GM21723 (cell line): ENCODE measurements at regions not wholly inside any gene's neighbourhood (a gene's known extent, or its start where the extent isn't known, plus 50 kb on each side); places are given as distances from the start of the nearest gene placed in this dataset.
"Not testable (repeated sequence)": the region's sequence is repeated elsewhere in the genome, so short reads cannot be mapped to it uniquely, and the experiment has no call there.

Experiments used
- ATAC-seq: cut with Tn5 transposase; IDR thresholded peaks from one replicate; pipeline ENCODE4 v1.9.1; 2021; ENCODE audit warnings: mild to moderate bottlenecking, moderate library complexity; ENCODE audit not compliant: unreplicated experiment

DNA sequence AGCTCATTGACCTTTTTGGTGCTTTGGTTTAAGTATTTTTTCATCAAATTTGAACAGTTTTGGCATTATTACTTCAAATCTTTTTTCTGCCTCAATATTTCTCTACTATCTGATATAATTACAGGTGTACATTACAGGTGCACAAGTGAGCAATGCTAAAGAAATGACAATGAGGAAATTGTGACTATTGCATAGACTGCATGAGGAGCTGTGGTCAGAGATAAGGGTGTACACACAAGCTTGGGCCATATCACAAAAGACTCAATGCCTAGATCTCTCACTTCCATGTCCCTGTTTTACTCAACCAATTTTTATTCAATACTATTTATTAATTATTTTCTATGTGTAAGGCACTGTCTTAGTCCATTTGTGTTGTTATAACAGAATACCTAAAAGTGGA is 251.0 kb upstream of the UBASH3B start:
- ATAC-seq, result no peak

DNA sequence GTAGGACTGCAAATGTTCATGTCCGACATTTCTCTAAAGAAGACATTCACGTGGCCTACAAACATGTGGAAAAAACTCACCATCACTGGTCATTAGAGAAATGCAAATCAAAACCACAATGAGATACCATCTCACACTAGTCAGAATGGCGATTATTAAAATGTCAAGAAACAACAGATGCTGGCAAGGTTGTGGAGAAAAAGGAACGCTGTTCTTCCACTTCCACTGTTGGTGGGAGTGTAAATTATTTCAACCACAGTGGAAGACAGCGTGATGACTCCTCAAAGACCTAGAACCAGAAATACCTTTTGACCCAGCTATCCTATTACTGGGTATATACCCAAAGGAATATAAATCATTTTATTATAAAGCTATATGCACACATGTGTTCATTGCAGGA is 253.9 kb upstream of the UBASH3B start:
- not testable (repeated sequence) for ATAC-seq

DNA sequence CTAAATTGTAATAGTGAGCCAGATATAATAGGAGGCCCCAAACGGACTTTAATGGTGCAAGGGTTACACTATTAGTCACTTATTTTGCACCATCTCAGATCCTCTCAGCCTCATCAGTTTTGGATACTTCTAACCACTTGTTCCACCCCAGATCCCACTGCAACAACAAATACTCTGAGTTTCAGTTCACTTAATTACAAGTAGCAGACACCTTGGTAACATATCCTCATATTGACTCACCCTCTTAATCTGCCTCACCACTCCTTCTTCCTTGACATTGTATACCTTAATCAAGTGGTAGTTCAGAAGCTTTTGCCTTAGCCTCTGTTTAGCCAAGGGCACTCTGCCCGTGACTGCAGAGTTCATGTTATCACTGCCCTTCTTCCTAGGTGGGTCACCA is 256.1 kb upstream of the UBASH3B start:
- peak; percentile 61 for ATAC-seq

DNA sequence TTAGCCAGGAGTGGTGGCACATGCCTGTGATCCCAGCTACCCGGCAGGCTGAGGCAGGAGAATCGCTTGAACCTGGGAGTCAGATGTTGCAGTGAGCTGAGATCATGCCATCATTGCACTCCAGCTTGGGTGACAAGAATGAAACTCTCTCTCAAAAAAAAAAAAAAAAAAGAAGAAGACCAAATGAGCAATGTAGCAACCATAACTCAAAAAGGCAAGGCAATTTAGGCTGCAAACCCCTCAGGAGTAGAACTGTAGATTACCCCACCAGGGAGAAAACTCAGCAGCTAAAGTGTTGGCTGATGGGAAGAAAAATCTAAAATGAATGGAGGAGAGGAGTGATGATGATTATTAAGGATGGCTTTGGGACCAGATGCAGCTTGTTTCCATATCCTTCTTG is 256.7 kb upstream of the UBASH3B start:
- ATAC-seq, result no peak

DNA sequence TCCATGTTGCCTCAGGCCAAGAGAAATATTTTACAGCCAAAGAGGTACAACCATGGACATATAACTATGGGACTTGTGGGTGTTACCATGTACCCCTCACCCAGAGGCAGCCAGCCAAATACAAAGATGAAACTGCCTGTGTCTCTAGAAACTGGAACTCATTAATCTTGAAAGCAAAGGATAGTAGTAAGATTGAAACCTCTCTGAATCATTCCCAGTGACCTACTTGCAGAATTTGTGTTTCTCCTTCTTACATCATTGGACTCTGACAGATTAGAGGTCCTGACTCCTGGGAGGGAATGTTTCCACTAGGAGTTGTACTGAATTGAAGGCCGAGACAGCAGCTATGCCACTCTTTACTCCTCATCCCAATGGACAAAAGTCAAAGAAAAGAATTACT is 257.4 kb upstream of the UBASH3B start:
- ATAC-seq, result no peak

DNA sequence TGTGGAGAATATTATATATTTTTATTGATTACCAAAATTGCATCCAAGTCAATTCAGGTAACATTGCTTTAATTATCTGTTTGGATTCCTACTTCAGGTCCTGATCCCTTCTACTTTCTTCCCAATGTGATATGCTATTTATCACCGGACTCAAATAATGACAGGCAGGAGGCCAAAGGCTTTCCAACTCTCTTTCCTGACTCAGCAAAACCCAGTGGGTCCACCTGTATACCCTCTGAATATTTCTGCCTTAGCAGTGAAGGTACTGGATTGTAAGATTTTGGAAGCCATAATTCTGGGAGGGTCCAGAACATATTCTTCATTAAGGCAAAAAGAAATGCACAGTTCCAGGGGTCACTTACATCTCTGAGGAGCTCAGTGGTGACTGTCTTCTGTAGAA is 260.2 kb upstream of the UBASH3B start:
- ATAC-seq, result no peak

DNA sequence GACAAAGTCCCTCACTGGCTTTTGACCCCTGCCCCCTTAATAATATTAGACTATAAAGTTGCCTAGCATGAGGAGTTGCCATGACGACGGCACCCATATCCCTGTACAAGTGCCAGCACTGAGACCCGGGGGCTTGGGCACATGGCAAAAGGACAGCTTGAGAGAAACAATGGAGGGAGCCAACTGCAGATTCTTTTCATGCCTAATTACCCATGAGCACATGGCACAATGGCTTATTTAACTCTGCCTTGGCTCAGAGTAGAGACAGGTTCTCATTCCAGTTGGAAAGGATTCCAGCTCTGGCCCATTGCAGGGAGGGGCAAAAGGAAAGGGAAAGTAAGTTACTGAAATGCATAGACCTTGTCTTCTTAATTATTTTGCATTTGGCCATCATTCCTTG is 261.2 kb upstream of the UBASH3B start:
- no peak for ATAC-seq

DNA sequence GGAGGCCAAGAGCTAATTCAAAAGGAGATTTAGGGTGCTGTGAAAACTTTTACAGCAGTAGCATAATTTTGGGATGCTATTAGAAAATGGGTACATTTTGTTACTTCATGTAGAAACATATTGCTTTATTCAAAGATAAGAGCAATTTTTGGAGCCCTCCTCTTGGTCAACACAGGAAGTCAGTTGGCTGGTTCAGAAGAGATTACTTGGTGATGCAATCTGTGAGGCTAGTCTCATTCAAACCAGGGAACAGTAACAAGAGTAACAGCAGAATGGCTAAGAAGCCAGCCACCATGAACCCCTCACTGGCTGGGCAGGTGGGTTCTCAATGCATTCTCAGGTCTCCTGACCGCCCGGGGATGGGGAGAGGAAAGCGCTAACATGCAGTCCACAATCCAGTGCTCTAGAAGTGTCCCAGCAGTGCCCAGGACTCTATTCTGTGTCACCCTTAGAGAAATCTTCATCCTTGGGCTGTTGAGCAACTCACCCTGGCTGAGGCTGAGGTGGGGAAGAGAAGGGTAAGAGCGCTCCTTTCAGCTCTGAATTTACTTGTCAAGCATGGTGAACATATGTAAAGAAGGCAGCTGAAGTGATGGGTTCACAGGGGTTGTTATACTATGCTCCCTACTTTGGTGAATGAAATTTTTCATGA is 262.2 kb upstream of the UBASH3B start:
- ATAC-seq, result no peak

DNA sequence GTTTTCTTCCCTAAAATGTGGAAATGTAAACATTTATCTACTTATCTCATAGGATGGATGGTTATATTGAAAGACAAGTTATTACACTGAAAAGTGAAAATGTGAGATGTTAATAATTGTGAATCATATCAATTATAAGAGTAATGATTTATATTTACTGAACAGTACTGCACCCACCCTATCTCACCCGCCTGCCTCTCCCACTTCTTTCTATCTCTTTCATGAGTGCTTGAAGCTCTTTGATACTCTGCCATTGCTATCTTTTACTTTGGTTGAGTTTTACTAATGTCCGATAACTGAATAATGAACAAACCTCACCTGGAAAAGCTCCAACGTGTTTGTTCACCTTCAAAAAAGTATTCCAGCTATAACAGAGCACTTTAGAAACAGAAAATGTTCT is 263.0 kb upstream of the UBASH3B start:
- ATAC-seq, result no peak

DNA sequence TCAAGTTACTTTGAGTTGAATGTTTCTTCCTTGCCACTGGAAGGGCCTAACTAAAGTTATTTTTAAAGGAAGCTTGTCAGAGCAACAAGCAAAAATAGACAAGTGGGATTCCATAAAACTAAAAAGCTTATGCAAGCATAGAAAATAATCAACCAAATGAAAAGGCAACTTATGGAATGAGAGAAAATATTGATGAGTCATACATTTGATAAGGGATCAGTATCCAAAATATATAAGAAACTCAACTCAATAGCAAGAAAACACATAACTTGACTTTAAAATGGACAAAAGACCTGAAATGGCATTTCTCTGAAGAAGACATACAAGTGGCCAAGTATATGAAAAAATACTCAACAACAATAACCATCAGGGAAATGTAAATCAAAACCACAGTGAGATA is 264.5 kb upstream of the UBASH3B start:
- ATAC-seq, result no peak

DNA sequence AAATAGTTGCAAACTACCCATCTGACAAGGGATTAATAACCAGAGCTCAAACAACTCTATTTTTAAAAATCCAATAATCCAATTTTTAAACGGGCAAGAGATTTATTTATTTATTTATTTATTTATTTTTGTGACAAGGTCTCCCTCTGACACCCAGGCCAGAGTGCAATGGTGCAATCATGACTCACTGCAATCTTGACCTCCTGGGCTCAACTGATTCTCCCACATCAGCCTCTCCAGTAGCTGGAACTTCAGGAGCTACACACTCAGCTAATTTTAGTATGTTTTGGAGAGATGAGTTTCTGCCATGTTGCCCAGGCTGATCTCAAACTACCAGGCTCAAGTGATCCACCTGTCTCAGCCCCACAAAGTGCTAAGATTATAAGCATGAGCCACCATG is 267.2 kb upstream of the BLID start:
- ATAC-seq, result no peak

DNA sequence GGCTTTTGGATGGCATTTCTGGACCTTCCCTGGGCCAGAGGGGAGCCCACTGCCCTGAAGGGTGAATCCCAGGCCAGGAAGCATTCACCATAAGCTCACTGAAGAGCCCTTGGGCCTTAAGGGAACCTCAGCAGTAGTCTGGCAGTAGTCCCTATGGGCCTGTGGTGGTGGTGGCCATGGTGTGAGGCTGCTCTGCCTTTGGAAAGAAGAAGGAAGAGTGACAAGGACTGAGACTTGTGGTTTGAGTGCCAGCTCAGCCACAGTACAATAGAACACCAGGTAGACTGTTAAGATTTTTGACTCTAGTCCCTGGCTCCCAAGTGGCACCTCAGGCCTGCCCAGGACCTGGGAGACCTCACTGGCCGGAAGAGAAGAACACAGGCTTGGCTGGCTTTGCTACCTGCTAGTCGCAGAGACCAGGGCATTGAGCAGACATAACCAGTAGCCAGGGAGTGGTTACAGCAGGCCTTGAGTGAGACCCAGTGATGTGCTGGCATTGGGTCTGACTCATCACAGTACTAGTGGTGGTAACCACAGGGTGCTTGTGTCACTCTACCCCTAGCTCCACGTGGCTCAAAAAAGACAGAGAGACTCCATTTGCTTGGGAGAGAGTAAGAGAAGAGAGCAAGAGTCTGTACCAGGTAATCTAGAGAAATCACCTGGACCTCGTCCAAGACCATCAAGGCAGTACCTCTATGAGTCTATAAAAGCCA is 259.8 kb upstream of the BLID start:
- ATAC-seq, result no peak

DNA sequence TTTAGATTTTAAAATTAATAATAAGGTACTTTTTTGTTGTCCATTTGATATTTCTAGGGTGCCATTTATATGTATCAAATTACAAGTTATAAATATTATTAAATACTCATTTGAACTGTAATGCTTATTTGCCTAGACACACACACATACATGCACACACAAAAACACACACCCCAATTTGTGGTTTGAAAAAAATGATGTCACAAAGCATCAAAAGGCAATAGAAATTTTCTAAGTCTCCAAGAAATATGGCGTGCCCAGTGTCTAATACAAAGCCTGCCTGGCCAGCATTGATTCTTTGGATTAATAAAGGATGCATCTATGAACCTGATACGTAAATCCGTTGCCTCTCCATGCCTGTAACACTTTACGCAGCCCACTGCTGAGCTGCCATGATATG is 252.8 kb upstream of the BLID start:
- no peak for ATAC-seq

DNA sequence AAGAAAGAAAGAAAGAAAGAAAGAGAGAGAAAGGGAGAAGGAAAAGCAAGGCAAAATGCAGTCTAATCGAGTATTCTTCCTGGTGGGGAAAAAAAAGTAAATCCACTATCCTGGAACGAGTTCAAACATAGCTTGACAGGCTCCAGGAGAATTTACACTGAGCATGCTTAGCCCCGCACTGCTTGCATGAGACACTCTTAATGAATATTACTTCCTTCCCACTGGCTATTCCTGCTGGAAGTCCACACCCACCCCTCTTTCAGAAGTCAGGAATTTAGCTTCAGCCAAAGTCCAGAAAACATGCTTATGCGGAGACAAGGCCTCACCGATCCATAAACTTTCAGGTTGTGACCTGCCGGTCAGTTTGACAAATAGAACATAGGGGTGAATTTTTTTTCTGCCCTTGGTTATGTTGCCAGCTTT is 251.8 kb upstream of the BLID start:
- no peak for ATAC-seq

DNA sequence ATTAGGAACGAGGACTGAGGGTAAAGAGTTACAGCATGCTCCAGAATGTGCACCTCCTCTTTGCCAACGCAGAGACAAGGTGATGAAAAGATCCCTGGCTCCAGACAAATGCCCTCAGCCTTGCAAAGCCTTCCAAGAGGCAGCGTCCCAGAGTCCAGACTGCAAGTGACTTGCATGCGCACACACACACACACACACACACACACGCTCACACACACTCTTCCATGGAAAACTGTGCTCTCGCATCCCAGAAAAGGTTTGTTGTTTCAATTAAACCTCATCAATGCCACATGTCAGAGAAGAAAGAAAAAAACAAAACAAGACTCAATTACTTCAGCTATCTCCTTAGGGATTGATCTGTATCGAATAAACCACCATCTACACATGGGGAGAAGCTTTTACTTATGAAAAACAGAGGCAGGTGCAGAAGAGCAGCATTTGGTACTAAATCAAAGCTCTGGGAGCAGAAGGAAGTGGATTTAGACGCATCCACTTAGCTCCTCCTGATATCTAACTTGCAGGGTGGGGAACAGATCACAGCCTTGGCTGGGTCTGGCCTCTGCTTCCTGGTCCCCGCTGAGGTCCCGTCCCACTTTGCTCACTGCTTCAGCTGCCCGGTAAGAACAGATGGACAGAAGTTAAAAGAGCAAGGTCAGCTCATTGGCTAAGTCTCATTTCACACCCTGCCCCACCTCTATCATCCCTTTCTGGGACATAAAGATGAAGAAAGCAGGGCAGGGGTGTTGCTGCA is 249.8 kb upstream of the BLID start:
- ATAC-seq, result no peak

DNA sequence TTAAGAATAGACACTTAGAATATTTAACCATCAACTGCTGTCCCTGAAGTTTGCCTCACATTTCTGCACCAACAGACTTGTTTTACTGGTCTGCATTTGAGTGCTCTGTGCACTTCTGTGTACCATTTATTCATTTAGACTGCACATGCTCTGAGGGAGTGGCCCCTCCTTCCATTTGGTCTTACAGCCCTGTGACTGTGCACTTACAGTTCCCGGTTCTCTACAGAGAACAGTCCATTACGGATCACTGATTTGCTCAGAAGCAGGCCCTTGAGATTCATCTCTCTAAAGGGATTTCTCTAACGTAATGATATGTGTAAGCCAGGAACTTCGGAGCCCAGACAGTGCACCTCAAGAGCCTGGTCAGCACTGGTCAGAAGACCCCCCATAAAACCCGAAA is 247.3 kb upstream of the BLID start:
- no peak for ATAC-seq

DNA sequence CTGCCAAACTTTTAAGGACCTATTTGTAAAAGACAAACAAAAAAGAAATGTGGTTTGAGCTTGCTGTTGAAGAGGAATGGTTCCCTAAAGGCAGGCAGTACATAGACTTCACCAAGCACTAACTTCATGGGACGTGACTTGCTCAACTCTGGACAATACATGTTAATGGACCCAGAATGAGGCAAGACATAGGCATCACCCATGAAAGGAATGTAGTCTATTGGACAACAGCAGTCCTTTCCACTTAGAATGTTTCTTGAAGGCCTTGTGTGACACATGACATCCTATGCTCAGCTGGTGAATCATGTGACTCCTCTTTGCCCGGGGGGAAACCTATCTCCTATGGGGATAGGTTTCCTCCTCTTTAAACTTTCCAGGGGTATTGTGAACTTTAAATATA is 246.4 kb upstream of the BLID start:
- no peak for ATAC-seq

DNA sequence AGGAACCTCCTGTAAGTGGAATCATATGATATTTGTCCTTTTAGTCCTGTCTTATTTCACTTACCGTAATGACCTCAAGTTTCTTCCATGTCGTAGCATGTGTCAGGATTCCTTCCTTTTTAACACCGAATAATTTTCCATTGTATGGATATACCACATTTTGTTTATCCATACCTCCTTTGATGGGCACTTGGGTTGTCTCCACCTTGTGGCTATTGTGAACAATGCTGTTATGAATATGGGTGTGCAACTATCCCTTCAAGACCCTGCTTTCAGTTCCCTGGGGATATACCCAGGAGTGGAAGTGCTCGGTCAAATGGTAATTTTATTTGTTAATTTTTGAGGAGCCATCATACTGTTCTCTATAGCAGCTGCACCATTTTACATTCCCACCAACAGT is 244.9 kb upstream of the BLID start:
- ATAC-seq, result no peak

DNA sequence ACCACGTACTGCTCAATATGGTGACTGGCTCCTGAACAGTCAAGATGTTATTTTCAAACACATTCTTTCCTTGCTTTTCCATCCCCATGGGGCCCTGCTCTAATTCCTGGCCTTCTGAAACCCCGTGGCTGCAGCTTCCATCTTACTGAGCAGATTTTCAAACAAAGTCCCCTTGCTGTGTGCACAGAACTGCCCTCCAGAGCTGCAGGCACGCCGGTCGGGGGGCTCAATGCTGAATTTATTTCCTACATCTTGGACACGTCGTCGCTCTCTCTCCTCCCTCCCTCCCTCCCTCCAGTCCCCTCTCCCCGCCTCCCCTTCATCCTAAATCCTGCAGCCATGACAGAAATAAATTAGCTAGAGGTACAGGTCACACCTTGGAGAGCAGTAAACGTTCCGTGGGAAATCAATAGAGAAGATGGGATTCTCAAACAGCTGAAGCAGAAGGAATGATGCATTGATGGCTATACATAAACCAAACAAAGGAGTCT is 243.1 kb upstream of the BLID start:
- no peak for ATAC-seq

DNA sequence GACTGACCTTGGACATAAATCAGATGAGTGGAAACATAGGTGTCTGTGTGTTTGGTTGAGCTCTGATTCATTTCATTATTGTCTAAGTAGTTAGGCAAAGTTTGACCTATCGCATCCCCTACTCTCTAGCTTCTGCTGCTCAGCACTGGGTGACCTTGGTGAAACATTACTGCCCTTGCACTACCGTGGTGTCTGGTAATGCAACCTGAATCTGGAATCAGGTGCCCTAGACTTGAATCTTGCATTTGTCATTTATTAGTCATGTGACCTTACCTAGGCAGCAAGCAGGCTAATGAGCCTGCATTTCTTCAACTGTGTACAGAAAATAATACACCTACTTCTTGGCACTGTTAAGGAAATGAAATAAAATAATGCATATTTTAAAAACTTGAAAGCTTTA is 242.3 kb upstream of the BLID start:
- no peak for ATAC-seq

DNA sequence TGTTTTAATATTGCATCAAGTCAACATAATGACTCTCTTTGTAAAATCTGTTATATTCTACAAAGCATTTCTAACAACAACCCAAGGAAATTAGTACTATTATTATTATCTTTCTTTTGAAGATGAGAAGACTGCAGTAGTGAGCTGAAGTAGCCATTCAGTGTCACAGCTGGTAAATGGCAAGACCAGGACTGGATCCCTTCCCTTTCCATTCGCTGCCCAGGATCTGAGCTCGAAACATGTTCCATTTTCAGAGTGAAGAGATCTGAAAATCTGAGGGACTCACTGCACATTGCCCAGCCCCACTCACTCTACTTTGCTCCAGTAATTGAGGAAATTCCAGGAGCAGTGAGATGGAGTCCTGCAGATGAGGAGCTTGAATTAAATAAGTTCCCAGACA is 240.0 kb upstream of the BLID start:
- no peak for ATAC-seq
